ENCODE measurements at regions not wholly inside any gene's neighbourhood (a gene's known extent, or its start where the extent isn't known, plus 50 kb on each side); places are given as distances from the start of the nearest gene placed in this dataset.

DNA sequence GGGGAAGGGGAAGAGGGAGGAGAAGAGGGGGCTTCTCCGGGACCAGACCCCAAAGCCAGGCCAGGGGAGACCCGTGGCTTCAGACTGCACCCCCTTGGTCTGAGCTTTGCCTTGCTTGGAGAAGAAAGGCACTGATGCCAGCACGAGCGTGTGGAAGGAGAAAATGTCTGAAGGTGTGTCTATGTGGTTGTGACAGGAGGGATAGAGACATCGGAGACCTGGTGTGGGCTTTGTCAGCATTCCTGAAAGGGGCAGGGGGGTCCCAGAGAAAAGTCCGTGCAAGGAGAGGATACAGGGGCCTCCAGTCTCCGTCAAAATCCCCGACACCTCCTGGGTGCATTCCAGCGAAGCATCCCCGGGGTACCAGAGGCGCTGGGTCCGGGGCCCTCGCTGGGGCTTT, 139.0 kb upstream of the LHX5 start:
- TF ChIP-seq, protein P1, sequence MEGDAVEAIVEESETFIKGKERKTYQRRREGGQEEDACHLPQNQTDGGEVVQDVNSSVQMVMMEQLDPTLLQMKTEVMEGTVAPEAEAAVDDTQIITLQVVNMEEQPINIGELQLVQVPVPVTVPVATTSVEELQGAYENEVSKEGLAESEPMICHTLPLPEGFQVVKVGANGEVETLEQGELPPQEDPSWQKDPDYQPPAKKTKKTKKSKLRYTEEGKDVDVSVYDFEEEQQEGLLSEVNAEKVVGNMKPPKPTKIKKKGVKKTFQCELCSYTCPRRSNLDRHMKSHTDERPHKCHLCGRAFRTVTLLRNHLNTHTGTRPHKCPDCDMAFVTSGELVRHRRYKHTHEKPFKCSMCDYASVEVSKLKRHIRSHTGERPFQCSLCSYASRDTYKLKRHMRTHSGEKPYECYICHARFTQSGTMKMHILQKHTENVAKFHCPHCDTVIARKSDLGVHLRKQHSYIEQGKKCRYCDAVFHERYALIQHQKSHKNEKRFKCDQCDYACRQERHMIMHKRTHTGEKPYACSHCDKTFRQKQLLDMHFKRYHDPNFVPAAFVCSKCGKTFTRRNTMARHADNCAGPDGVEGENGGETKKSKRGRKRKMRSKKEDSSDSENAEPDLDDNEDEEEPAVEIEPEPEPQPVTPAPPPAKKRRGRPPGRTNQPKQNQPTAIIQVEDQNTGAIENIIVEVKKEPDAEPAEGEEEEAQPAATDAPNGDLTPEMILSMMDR (IDR thresholded peaks at IDR 0.05), result no peak
- Histone ChIP-seq H3K27me3 (peaks cover 0 to 71% (median 60%) of the 10 kb centered on the region in 7 donors), H3K4me1 (no peaks in the 10 kb centered on the region), H3K4me3 (no peak overlapping the region), H3K9me3 (peaks cover 0 to 22% (median 0%) of the 10 kb centered on the region in 11 donors), H3K36me3 (no peaks in the 10 kb centered on the region), H3K27ac (no peak overlapping the region)
- no peak for ATAC-seq
- 2% methylated on average over 13 of the region's 13 CpGs for WGBS, 2 donors
- no peak for DNase-seq
- intact Hi-C loops (cut with DNase I), result no loop called here

DNA sequence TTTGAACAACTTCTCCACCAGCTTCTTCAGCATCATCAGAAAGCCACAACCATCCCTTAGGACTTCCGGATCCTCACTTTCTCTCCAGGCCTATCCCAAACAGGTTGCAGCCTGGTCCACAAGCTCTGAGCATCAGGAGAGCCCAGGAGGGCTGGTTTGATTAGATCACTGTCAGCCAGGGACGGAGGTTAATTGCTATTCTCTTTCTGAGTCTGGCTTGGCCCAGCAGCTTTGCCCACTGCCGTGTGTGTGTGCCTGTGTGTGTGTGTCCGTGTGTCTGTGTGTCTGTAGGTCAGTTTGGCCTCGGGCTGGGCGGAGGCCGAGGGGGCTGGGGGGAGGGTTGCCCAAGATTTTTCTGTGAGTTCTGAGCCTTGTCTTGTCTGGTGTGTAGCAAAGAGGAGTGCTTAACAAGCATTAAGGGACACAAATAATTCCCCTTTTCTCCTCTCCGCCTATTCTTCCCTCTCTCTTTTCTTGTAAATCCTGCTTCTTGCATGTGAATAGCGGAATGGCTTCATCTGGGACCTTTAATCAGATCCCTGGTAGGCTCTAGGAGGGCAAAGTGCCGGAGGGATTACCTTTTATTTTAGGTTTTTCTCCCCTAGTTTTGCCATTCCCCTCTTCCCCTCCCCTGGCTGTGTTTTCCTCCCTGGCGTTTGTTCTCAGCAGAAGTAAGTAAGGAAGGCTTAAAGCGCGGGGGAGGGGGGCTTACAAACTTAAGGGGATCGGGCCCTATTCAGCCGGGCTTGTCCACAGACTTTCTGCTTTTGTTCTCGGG, 138.2 kb upstream of the LHX5 start:
- 7 to 8% methylated on average over 16 of the region's 16 CpGs for WGBS, 2 donors
- Histone ChIP-seq H3K4me3 (no peak overlapping the region), H3K27ac (no peak overlapping the region), H3K36me3 (no peaks in the 10 kb centered on the region), H3K4me1 (no peaks in the 10 kb centered on the region), H3K9me3 (peaks cover 0 to 18% (median 0%) of the 10 kb centered on the region in 11 donors), H3K27me3 (peaks cover 0 to 77% (median 60%) of the 10 kb centered on the region in 7 donors)
- intact Hi-C loops (cut with DNase I), result no loop called here
- DNase-seq (no peak), ATAC-seq (no peak)
- TF ChIP-seq, protein P1 (IDR thresholded peaks at IDR 0.05), result no peak

DNA sequence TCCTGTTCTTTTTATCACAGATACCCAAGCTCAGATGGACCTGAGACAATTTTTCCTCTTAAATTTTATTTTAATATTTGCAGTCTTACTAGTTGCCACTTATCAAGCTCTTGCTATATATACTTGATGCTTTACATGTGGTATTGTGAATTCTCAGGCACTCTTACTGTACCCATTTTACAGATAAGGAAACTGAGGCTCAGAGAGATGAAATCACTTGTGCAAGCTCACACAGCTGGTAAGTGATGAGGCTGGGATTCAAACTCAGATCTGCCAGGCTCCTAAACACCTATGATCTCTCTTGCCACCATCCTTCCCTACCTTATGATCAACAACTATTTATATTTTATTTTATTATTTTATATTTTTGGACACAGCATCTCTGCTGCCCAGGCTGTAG, 133.0 kb upstream of the LHX5 start:
- Histone ChIP-seq H3K4me1 (no peaks in the 10 kb centered on the region), H3K4me3 (no peak overlapping the region), H3K27me3 (peaks cover 0 to 67% (median 30%) of the 10 kb centered on the region in 7 donors), H3K36me3 (no peaks in the 10 kb centered on the region), H3K9me3 (peaks cover 0 to 4% (median 0%) of the 10 kb centered on the region in 11 donors), H3K27ac (no peak overlapping the region)
- DNase-seq, result no peak
- intact Hi-C loops (cut with DNase I), result no loop called here
- TF ChIP-seq, protein P1 (IDR thresholded peaks at IDR 0.05), result no peak
- ATAC-seq, result no peak

DNA sequence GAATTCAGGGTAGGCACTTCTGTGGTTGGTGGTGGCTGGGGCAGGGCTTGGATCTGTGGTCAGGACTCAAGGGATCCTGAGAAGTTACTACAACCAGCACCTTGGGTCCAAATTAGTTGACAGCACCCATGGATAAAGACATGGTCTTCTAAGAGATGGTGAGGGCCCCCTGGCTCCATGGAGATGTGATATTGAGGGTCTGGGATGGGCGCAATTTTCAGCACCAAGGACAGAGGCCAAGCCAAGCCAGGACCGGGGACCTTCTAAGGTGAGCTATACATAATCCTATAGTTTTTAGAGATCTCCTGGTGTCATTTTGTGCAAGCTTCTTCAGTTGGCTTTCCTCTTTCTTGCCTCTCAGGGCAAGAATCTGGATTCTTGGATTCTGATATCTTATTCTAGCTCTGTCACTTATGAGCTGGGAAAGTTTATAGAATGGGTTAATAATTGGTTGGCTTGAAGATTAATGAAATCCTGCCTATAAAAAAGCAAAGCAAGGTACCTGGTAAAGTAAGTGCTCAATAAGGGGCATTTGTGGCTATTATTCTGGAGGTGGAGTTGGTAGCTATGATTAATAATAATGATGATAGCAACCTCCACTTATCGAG, 130.1 kb upstream of the LHX5 start:
- H3K4me3 ChIP-seq, result no peak overlapping the region
- TF ChIP-seq, protein P1 (IDR thresholded peaks at IDR 0.05), result no peak
- H3K9me3 ChIP-seq, result no peaks in the 10 kb centered on the region
- no peak overlapping the region for H3K27ac ChIP-seq
- DNase-seq, result no peak
- peaks cover 0 to 50% (median 24%) of the 10 kb centered on the region in 7 donors for H3K27me3 ChIP-seq
- no peaks in the 10 kb centered on the region for H3K36me3 ChIP-seq
- intact Hi-C loops (cut with DNase I), result no loop called here
- no peaks in the 10 kb centered on the region for H3K4me1 ChIP-seq
- ATAC-seq, result no peak
- WGBS, 2 donors, result 40 to 42% methylated on average over 3 of the region's 3 CpGs
